Stimulated activated CD8-positive, alpha-beta memory T cell treated with anti-CD3 and anti-CD28 coated beads, Interleukin-7, amount 100 ng/mL, for 1 hour (primary cell): ENCODE measurements at regions not wholly inside any gene's neighbourhood (a gene's known extent, or its start where the extent isn't known, plus 50 kb on each side); places are given as distances from the start of the nearest gene placed in this dataset.
"Not testable (repeated sequence)": the region's sequence is repeated elsewhere in the genome, so short reads cannot be mapped to it uniquely, and the experiment has no call there.

Source experiments
- DNase-seq, 2 donors: peaks; one replicate each; pipeline ENCODE4 v3.0.0-alpha.2; 2020; ENCODE audit warnings: low read depth in 2 of 2

DNA sequence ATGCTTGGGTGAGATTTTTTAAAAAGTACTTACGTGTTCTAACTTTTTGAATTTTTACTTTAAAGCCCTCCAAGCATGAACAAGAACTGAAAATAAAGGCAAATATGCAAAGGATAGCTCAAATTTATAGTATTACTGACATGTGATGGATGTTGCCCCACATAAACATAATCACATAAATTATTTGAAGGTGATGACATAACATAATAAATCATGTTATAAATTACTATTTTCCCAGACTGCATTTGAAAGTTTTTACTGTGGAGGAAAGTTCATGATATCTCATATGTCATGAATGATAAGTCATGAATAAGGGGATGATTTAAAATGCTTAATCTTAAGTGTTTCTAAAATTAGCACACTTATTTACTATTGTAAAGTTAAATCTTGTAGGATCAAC, 705.7 kb upstream of the SLITRK1 start:
- DNase-seq: no peak

DNA sequence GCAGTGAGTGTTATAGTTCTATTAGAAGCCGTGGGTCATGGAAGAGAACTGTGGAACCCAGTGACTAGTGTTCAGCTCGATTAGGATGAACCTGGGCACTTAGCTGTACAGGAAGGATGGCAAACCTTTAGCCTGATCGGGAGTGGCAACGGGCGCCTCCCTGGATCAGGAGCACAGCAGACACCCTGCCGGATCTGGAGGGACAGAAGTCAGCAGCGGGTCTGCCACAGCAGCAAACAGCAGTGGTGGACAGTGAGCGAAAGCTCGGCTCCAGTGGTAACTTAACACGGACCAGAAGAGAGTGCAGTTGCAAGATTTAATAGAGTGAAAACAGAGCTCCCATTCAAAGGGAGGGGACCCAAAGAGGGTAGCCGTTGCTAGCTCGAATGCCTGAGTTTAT, 697.6 kb upstream of the SLITRK1 start:
- DNase-seq: not testable (repeated sequence)

DNA sequence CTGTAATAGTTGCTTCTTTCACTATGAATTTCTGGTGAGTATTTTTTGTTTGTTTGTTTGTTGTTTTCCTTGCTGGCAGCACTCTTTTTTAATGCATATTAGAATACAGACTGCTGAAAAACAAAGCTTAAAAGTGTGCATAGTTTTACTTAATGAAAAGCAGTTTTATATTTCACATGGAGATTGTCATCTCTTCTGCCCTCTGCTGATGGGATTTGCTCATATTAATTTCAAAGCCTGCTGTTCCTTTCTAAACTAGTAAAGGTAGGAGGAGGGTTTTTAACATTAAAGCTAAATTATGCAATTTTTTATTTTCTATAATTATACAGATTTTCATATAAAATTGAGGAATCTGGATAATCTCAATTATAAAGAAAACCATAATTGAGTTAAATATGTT, 692.6 kb upstream of the SLITRK1 start:
- no peak for DNase-seq

DNA sequence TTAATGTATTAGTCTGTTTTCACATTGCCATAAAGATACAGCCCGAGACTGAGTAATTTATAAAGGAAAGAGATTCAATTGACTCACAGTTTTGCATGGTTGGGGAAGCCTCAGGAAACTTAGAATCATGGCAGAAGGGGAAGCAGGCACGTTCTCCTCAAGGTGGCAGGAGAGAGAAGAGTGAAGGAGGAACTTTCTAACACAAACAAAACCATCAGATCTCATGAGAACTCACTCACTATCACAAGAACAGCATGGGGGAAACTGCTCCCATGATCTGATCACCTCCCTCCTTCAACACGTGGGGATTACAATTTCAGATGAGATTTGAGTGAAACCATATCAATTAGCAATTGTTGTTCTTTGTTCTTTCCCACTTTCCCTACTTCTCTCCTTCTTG, 689.0 kb upstream of the SLITRK1 start:
- DNase-seq: no peak

DNA sequence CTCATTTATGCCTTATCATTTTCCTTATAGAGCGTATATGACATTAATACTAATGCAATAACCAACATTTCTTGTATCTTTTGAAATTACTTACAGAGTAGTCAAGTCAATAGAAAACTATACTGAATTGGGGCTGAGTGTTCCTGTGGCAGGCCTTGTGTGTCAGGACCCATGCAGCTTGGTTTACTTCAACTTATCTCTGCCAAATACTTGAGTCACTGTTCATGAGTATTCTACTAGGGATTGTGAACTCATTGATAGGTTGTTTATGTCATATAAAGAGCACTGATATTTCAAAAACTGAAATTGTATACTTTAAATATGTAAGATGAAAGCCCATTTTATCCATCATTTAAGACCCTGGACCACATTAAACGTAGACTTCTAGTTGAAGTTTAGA, 688.6 kb upstream of the SLITRK1 start:
- no peak for DNase-seq

DNA sequence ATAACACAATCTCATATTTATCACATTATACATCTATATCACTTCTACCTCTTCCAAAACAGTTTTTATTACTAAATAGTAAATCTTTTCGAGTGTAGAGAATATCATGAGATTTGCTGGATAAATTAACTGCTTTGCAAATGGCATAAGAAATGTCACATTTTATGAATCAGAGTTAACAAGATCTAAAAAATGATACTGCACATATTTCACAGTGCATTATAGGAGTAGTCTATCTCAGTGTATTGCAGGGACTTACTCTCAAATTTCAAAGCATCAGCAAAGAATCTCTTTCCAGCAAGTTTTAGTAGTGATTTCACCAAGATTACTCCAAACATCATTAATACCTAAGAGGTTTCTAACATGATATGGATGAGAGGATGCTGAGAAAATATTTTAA, 687.1 kb upstream of the SLITRK1 start:
- DNase-seq: no peak

DNA sequence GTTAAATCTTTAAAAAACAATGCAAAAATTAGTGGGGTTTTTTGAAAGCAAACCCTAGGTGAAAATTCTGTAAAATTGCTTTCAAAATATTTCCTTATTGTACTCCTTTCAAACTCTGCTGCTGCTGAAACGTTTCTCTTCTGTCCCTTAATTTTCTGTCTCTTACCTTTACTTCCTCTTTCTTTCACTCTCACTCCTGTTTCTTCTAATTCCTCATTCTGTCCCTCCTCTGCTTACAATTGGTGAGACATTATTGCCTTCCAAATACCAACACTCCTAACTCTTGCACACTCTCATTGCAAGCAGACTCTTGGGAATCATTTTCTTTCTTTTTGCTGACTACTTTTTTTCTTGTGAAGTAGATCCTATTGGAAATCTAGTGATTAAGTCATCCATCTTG, 685.6 kb upstream of the SLITRK1 start:
- DNase-seq: no peak

DNA sequence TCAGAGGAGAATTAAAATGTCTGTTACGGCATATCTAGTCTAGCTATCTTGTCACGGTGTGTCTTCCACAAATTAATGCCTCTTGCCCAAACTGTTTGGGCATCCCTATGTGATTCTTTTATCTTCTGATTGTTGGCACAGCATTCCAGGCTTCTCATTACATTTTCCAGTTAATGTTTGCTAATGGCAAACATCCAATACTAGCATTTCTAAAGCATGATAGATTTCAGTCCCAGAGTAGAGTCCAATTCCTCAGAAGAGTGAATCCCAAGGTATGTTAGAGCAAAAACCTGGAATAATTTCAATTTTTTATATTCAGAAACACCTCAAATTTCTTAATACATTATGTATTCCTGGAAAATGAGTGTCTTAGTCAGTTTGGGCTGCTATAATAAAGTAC, 684.5 kb upstream of the SLITRK1 start:
- no peak for DNase-seq

DNA sequence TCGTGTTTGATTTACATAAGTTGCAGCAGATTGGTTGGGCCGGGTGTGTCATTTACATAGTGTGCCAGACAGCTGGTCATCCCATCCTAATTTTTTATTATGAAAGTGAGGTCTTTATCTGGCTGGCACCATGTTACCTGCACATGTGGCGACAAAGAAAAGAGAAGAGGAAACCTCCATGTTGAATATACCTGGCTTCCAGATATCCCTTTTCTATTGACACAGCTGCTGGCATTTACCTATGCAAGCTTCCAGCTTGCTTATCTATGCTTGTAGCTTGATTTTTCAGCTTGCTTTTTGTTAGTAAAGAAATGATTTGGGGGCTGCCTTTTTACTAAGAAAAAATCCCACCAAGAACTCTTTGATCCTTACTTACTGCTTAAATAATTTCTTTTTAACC, 681.3 kb upstream of the SLITRK1 start:
- DNase-seq: no peak

DNA sequence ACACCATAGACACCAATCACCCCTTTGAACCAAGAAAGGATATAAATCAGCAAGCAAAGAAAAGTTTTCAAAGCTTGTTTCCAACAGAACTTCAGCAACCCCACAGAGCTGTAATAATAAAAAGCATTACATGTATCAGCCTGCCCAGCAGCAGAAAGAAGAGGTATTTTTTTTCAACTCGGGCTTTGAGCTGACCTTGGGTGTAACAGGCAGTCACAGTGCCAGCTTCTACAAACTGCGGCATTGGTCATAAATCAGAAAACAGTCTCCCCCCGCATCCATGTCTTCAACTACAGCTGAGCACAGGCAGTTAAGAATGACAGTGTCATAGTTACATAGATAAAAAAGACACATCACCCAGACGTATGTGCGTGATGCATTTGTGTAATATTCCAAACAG, 671.0 kb upstream of the SLITRK1 start:
- DNase-seq: no peak

DNA sequence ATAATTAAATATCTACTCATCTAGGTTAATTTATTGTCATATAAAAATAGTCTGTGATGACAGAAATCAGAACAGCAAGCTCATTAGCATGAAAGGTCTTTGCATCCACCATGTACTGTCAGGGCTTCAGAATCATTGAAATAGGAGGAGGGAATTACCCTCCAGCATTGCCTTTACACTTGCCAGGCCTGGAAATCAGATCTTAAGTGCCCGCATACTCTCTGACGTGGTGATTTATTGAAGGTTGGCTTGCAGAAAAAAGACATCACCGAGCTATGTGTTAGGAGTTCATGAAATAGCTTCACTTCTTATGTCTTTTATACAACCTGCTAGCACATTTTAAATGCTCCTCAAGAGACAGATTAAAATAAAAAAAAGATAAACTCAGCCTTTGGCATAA, 661.7 kb upstream of the SLITRK1 start:
- DNase-seq: no peak

DNA sequence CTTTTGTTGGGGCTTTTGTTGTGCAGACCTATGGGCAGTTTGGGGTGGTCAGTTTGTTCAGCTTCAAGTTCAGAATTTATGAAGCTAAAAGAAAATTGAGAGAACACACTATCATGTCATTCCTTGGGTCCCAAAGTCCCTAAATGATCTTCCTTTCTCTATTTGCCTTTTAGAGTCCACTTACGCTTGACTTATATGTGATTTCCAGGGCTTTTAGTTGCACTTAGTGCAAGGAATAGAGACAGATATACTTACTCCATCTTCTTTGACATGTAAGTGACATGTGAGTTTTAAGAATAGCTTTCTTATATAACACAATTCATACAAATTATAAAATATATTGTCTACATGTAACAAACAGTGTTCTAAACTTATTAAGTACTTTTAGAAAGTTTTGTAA, 660.1 kb upstream of the SLITRK1 start:
- no peak for DNase-seq

DNA sequence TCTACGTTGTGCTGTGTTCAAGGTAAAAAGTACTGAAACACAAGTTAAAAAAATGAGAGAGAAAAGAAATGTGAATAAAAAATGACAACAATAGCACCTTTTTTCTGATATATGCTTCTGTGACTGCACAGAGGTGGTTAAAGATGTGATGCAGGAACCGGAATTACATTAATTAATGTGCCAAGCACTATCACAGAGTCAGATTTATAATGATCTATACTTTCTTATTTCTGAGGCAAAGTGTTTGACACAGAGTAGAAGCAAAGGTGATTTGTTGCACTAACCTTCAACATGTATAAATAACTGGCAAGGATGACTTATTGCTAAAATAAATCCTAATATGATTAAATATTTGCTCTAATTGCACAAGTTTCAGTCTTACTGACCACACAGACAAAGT, 654.6 kb upstream of the SLITRK1 start:
- no peak for DNase-seq

DNA sequence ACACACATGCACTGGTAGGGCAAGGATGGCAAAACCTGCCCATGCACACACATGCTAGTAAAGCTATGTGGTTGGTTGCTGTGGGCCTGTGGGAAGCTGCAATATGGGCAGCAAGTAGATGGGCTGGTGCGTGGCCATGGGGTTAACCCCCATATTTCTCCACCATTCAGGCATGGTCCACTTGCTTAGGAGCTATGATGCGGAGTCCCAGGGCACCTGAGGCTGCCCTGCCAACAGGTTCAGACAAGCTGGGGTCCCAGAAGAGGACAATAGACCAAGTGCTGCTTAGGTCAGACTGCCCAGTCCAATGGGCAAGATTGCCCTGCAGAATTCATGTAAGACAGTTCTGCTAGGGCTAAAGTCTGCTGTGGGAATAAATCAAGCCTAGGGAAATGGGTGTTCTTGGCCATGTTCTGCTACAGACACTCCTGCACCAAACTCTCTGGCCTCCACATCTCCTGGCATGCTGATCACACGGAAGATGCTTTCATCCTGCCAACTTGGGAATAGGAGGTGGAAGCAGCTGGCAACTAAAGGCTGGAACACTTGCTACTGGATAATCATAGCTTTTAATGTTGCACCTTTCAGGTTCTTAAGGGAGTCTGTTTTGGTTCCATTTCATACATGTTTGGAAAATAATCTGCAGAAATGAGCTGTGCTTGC, 646.3 kb upstream of the SLITRK1 start:
- DNase-seq: no peak

DNA sequence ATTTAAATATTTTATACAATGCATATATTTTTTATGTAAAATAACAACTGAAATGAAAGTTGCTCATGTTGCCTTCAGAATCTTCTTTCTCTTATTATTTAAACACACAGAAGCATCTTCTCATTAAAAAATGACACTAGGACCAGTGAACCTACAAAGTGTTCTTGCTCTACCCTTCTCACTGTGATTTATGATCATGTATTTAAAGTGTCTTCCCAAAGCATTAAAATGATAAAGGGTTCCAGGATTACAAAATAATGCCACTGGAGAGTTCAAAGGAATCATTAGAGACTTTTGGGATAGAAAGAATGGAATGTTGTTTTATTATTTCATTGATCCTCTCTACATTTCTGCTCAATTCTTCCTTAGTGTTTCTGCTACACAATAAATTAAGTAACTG, 643.6 kb upstream of the SLITRK1 start:
- DNase-seq: no peak

DNA sequence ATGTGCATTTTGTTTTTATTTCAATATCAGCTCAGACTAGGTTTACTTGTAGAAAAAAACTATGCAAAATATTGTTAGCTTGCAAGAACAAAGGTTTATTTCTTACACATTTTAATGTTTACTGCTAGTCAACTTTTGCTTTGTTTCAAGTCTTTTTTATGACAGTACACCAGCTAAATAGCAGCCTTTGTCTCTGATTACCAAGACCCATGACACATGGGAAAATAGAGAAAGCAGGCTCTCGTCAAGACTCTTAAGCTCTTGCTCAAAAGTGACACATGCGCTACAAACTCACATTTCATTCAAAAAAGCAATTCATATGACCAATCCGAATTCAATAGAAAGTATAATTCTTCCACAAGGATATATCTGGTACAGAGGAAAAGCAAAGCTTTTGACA, 642.3 kb upstream of the SLITRK1 start:
- no peak for DNase-seq

DNA sequence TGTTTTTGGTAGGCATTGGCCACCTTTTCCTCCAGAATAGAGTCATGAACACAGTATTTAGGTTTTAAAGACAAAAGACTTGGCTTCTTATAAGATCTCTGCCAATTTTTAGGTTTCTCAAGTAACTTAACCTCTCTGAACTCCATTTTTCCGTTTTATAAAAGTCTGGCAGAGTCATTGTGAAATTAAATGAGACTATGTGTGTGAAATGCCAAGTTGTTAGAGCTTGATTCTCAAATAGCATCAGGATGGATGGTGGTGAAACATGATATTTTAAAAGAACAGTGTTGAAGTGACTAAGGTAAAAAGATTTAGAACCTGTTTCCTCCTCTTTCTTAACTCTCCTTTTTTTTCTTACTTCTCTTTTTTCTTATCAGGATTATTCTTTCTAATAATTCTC, 617.7 kb upstream of the SLITRK1 start:
- no peak for DNase-seq

DNA sequence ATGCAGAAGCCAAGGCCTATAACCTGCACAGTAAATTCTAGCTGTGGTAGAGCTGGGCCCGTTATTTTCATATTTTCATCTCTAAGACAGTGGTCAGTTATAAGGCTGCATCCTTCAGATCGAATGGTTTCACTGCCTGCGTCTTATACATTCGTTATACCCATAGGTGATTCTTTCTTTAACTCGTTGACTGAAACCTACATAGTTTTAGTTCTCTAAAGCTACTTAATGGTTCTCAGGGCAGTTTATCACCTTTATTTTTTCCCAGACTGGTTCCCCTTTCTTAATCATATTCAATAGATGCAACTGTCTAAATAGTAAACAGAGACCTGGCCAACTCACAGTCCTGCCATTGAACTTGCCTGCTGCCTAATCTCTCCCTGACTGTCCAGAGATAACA, 615.3 kb upstream of the SLITRK1 start:
- no peak for DNase-seq

DNA sequence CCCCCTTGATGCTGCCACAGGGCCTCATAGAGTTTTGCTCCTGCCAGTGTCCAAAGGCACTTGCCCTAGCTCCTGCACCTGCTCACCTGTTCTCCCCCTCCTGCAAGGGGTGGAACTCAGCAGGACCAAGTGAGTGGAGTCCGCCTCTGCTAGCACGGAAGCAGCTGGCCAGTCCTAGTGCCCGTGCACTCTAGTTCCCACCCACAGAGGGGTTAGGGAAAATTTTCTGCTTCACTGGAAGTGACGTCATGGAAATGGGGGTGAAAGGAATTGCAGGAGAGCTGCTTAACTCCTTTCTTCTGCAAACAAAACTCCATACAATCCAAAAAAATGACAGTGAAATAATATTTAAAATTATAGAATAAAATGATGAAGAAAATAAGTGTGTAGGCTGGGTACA, 609.7 kb upstream of the SLITRK1 start:
- no peak for DNase-seq

DNA sequence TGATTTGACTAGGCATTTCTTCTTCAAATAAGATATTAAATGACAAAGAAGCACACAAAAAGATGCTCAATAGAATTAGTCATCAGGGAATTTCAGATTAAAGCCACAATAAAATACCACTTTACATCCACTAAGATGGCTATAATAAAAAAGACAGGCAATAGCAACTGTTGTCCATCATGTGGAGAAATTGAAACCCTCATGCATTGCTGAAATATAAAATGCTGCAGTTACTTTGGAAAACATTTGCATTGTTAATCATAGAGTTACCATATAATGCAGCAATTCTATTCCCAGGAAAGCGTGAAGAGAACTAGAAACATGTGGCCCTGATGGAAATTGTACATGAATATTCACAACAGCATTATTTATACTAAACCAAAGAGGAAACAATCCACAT, 605.5 kb upstream of the SLITRK1 start:
- DNase-seq: no peak

DNA sequence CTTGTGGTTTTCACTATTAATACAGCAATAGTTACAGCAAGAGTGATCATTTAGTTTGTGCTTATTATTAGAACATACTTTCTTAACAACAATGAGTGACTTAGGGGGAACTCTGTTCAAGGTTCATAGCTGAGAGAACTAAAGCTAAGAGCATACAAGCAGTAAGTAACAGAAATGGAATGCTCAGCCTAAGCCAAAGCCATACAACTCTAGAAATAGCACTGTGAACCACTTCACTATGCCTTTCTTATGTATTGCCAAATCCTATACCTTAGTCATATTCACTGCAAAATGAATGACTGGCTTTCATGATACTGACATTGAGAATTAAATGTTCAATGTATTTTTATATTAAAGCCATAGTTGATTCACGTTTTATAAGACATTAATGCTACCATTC, 599.7 kb upstream of the SLITRK1 start:
- DNase-seq: no peak

DNA sequence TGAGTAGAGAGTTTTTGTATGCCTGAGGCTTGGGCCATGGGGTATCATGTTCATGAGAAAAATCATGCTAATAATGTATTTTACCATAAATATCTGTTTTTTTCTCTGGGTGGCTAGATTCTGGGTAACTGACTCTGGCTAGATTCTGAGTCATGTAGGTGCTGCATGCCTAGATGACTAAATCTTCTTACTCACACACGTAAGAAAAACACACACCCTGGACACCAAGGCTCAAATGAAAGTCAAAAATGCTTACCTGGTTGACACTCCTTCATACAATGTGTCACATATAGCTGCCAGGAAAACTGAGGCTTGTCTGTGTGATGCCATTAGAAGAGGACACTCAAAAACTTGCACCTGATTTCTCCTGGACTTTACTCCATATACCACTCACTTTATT, 597.4 kb upstream of the SLITRK1 start:
- DNase-seq: no peak

DNA sequence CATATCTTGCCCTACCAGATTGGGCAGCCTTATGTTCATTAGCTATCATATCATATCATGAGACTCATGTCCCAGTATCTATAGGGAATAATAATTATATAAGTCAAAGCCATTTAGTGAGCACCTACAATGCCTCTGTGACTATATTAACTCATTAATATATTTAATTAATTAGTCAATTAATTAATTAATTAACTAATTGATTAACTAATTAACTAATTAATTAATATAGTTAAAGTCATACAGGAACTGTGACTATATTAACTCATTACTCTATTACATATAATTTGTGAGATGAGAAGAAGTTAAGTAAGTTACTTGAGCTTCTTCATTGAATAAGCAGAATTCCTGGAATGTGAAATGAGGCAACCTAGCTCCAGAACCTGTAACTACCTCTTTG, 588.3 kb upstream of the SLITRK1 start:
- DNase-seq: no peak

DNA sequence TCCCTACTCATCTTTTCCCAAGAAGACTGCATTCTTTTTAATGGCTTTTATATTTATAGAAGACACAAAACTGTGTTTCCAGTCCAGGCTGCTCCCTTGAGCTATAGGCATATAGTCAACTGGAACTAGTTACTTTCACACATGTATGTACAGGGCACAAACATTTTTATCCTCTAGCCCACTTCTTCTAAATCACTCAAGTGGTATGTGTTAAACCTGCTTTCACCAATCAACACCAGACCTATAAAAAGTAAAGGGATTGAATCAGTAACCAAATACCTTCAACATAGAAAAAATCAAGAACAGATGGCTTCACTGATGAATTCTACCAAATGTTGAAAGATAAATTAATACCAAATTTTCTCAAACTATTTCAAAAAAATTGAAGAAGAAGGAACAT, 584.2 kb upstream of the SLITRK1 start:
- no peak for DNase-seq

DNA sequence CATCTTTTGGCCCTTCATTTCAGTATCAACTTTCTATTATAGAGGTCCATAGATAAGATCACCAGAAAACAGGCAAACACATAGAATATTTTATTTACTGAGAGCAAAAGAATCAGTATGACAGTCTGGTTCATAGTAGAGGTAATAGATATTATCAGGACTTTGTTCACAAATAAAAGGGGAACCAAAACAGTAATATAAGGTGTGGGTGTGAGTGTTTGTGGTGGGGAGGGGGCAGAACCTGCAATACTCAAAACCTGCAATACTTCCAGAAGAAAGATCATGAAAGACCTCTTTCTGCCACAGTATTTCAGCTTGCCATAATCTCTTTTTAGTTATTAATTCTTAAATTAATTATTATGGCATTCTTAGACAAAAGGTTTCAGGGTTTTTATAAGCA, 578.7 kb upstream of the SLITRK1 start:
- no peak for DNase-seq
